Mucosa of descending colon (tissue), 3 donors: ENCODE measurements at regions not wholly inside any gene's neighbourhood (a gene's known extent, or its start where the extent isn't known, plus 50 kb on each side); places are given as distances from the start of the nearest gene placed in this dataset.

Experiments used
- ATAC-seq: fragments of 200-7000 bp; cut with Tn5 transposase; one replicate; pipeline ENCODE4 v1.9.1; 2020; ENCODE audit warnings: mild to moderate bottlenecking, moderate library complexity
- DNase-seq, 3 donors: peaks; one replicate each; pipeline ENCODE4 v3.0.0-alpha.2; 2020
- H3K36me3 ChIP-seq: fragments of 200-600 bp; one replicate; pipeline ENCODE4 v1.8.0; 2021; ENCODE audit warnings: low read depth, mild to moderate bottlenecking
- H3K4me1 ChIP-seq: fragments of 200-600 bp; one replicate; pipeline ENCODE4 v1.8.0; 2021; ENCODE audit warnings: low read depth, mild to moderate bottlenecking
- H3K4me3 ChIP-seq: fragments of 200-600 bp; one replicate; pipeline ENCODE4 v1.8.0; 2021; ENCODE audit warnings: mild to moderate bottlenecking
- H3K9me3 ChIP-seq: fragments of 200-600 bp; one replicate; pipeline ENCODE4 v1.8.0; 2021; ENCODE audit warnings: mild to moderate bottlenecking
- intact Hi-C, 2 donors: fragments of 100-400 bp; cut with DNase I in 1 of 2; cut with micrococcal nuclease in 1 of 2; formaldehyde crosslinking; loops; one replicate each; pipeline versions ENCODE4 v1.11.0 to v1.11.1; 2022; cut with DNase I, micrococcal nuclease
- TF ChIP-seq, protein P1 (sequence below): fragments of 200-600 bp; IDR thresholded peaks from one replicate; pipeline ENCODE4 v1.8.0; 2022; ENCODE audit warnings: antibody characterized with exemption, mild to moderate bottlenecking
- donor health status: DM: no; HTN: no; CAD: no; lungs with moderate emphysema.
- donor health status: DM: no; HTN: no; CAD: no.
- donor health status: DM: no; HTN: yes; CAD: no.

DNA sequence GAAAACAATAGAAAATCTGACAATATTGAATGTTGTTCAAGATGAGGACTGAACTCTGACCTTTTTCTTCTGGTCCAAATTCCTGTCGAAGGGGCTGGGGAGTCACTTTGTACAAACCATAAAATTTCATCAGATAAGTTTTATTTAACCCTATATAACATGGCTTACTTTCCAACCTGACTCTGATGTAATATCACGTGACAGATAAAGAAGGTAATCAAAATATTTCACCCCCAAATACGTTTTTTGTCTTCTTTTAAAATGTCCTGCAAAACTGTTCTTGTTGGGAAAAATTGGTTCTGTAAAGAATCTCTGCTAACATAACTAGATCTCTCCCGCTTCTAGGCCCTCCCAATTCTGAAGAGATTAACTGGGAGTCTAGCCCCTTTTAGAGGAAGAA lies 90.9 kb upstream of the MDFIC start:
- Histone ChIP-seq H3K4me3 (no peak overlapping the region), H3K9me3 (peaks cover 6% of the 10 kb centered on the region), H3K36me3 (no peaks in the 10 kb centered on the region), H3K4me1 (no peaks in the 10 kb centered on the region)
- intact Hi-C loops = no loop called here
- ATAC-seq (no peak), DNase-seq (no peak)
- TF ChIP-seq, protein P1, sequence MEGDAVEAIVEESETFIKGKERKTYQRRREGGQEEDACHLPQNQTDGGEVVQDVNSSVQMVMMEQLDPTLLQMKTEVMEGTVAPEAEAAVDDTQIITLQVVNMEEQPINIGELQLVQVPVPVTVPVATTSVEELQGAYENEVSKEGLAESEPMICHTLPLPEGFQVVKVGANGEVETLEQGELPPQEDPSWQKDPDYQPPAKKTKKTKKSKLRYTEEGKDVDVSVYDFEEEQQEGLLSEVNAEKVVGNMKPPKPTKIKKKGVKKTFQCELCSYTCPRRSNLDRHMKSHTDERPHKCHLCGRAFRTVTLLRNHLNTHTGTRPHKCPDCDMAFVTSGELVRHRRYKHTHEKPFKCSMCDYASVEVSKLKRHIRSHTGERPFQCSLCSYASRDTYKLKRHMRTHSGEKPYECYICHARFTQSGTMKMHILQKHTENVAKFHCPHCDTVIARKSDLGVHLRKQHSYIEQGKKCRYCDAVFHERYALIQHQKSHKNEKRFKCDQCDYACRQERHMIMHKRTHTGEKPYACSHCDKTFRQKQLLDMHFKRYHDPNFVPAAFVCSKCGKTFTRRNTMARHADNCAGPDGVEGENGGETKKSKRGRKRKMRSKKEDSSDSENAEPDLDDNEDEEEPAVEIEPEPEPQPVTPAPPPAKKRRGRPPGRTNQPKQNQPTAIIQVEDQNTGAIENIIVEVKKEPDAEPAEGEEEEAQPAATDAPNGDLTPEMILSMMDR = no peak

DNA sequence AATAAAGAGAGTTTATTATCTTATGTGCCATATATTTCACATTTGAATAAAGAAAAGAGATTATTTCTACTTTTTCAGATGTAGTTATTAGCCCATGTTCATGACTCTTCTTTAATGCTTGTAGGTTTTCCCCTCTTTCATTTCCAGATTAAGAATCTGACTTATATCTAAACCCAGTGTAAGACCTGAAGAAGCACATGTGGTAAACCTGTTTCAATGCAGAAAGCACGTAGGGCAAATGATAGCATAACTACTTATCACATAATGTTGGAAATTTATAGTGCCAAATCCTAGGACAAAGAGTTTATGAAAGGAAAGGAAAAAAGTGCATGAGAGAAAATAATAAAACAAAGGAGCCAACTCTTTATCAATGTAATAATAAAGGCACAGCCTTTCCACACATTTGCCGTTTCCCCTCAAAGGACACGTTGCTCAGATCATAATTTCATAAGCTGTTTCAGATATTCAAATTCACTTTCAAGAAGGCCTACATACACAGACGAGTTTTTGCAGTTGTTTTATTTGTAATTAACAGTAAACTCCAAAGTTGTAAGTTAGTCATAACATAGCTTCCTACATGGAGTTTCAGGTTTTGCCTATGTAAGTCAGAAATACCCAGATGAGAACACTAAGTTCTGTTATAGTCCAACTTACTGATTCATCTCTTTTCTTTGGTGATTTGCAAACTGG lies 88.8 kb upstream of the MDFIC start:
- no peak overlapping the region for H3K4me3 ChIP-seq
- intact Hi-C loops = no loop called here
- TF ChIP-seq, protein P1 = no peak

DNA sequence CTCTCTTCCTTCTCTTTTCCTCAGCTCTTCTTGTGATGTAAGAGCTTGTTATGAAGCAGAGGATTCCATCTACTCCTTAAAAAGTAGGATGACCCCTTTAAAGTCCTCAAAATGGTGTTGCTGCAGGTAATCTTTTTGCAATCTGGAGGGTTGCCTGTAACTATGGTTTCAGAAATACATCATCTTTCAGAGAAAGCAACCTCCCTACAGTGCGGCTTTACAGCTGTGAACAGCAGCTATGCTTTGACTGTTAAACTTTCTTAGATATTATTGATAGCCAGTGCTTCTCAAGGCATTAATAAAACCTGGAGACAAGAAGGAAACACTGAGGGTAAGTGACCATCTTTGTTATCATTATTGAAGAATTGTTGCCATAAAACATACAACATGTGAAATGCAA lies 86.6 kb upstream of the MDFIC start:
- DNase-seq (no peak), ATAC-seq (no peak)
- Histone ChIP-seq H3K9me3 (no peaks in the 10 kb centered on the region), H3K4me3 (no peak overlapping the region), H3K36me3 (no peaks in the 10 kb centered on the region), H3K4me1 (no peaks in the 10 kb centered on the region)
- intact Hi-C loops = no loop called here
- TF ChIP-seq, protein P1 = no peak

More for the DNA sequence above, 88.8 kb upstream of the MDFIC start:
- DNase-seq = no peak
- Histone ChIP-seq H3K4me1 (no peaks in the 10 kb centered on the region), H3K36me3 (no peaks in the 10 kb centered on the region), H3K9me3 (no peaks in the 10 kb centered on the region)
- ATAC-seq = no peak

DNA sequence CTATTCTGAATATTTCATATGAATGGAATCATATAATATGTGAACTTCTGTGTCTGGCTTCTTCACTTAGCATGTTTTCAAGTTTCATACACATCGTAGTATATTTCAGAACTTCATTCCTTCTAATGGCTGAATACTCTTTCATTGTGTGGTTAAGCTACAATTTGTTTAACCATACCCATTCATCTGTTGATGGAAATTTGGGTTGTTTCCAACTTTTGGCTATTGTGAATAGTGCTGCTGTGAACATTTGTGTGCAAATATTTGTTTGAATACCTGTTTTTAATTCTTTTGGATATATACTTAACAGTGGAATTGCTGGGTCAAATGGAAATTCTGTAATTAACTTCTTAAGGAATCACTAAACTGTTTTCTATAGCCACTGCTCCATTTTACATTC lies 86.0 kb upstream of the MDFIC start:
- ATAC-seq (no peak), DNase-seq (no peak)
- no peaks in the 10 kb centered on the region for H3K4me1 ChIP-seq
- H3K9me3 ChIP-seq = no peaks in the 10 kb centered on the region
- intact Hi-C loops = no loop called here
- no peaks in the 10 kb centered on the region for H3K36me3 ChIP-seq
- H3K4me3 ChIP-seq = no peak overlapping the region
- TF ChIP-seq, protein P1 = no peak

DNA sequence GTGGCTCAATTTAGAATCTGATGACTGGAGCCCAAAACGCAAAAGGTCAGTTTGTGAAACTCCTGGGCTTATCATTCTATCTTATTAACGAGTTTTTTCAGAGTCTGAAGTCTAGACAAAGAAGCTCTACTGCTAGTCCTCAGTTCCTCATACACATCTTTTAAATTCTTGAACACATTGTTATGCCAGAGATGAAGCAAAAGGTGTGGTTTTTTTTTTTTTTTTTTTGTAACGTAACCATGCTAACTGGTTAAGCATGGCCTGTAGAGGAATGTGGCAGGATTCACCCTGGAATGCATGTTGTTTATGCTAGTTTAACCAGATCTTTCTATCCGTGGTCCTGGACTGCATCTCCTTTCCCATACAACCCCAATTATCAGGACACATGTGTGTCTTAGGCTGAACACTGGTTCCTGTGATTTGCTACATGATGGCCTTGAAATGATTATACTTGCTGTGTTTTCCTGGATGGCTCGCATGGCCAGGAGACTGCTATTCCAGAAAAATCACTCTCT lies 79.3 kb upstream of the MDFIC start:
- no peak for DNase-seq
- no peak for ATAC-seq
- H3K4me3 ChIP-seq = no peak overlapping the region
- intact Hi-C loops = no loop called here
- H3K9me3 ChIP-seq = no peaks in the 10 kb centered on the region
- no peaks in the 10 kb centered on the region for H3K4me1 ChIP-seq
- TF ChIP-seq, protein P1 = no peak
- no peaks in the 10 kb centered on the region for H3K36me3 ChIP-seq

DNA sequence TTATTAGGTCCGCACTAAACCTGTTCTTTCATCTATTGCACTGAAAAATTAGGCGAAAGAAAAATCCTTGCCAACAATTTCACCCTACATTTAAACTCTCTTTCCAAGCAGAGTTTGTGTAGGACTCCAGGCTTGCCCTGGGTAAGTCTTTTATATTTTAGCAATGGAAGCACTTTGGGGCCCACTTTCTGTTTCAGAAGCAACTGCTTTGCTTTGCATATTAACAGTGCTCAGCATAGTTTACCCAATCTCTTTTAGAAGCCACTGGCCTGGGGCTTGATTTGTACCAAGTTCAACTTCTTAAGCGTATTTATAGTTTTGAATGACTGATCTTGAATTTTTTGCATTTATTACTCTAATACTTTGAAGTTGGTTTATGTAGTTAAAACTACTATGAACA lies 78.8 kb upstream of the MDFIC start:
- DNase-seq (no peak), ATAC-seq (no peak)
- H3K4me3 ChIP-seq = no peak overlapping the region
- no peaks in the 10 kb centered on the region for H3K9me3 ChIP-seq
- no peaks in the 10 kb centered on the region for H3K36me3 ChIP-seq
- TF ChIP-seq, protein P1 = no peak
- H3K4me1 ChIP-seq = no peaks in the 10 kb centered on the region
- intact Hi-C loops = no loop called here
